Caco-2 (cell line): ENCODE measurements at regions not wholly inside any gene's neighbourhood (a gene's known extent, or its start where the extent isn't known, plus 50 kb on each side); places are given as distances from the start of the nearest gene placed in this dataset.

Experiments
- BruUV-seq: library from RNA; stranded (reverse); fragments of 400-500 nt; replicated peaks from 2 replicates; lab custom pipeline; 2021; lab: Mats Ljungman, UMichigan
- CTCF ChIA-PET: fragments of 300-600 bp; sonication (Branson Sonifier 250); formaldehyde crosslinking; loops from one replicate; lab custom pipeline; 2022; ENCODE audit warnings: antibody characterized with exemption; lab: Charles Lee
- POLR2A ChIA-PET: fragments of 300-600 bp; sonication (Branson Sonifier 250); formaldehyde crosslinking; loops from one replicate; lab custom pipeline; 2022; ENCODE audit warnings: antibody characterized with exemption; lab: Charles Lee
- DNase-seq, 2 experiments: peaks; one replicate each; pipeline versions ENCODE4 v3.0.0 to v3.0.0-alpha.2; 2020 to 2022
- H3K27me3 ChIP-seq: replicated peaks from 2 replicates; pipeline ENCODE4 v1.6.0; 2011; ENCODE audit warnings: low read length; ENCODE audit not compliant: control insufficient read depth, insufficient read depth
- H3K36me3 ChIP-seq: 2 replicates; pipeline ENCODE4 v1.5.1; 2011; ENCODE audit warnings: low read length; ENCODE audit not compliant: control insufficient read depth, insufficient read depth
- H3K4me1 ChIP-seq: fragments of 250-450 bp; sonication (Bioruptor Pico); 2 replicates; pipeline ENCODE4 v1.5.1; 2020; ENCODE audit warnings: mild to moderate bottlenecking
- H3K4me3 ChIP-seq: 2 replicates; pipeline ENCODE4 v1.5.1; 2011; ENCODE audit warnings: low read depth, mild to moderate bottlenecking, control low read depth, low read length
- H3K9me3 ChIP-seq: fragments of 250-450 bp; sonication (Bioruptor Pico); 2 replicates; pipeline ENCODE4 v1.5.1; 2020; ENCODE audit warnings: mild to moderate bottlenecking, moderate library complexity
- H3K27ac Mint-ChIP-seq: one replicate; pipeline ENCODE4 v1.8.0; 2022; ENCODE audit warnings: mixed read lengths; ENCODE audit not compliant: unreplicated experiment
- H3K27me3 Mint-ChIP-seq: one replicate; pipeline ENCODE4 v1.8.0; 2022; ENCODE audit warnings: mixed read lengths; ENCODE audit not compliant: insufficient read depth, unreplicated experiment
- H3K36me3 Mint-ChIP-seq: one replicate; pipeline ENCODE4 v1.8.0; 2022; ENCODE audit warnings: mild to moderate bottlenecking, mixed read lengths; ENCODE audit not compliant: insufficient read depth, unreplicated experiment
- H3K4me1 Mint-ChIP-seq: one replicate; pipeline ENCODE4 v1.8.0; 2022; ENCODE audit warnings: low read depth, mixed read lengths; ENCODE audit not compliant: unreplicated experiment
- H3K4me3 Mint-ChIP-seq: one replicate; pipeline ENCODE4 v1.8.0; 2022; ENCODE audit warnings: mild to moderate bottlenecking, moderate library complexity, mixed read lengths; ENCODE audit not compliant: unreplicated experiment
- H3K9me3 Mint-ChIP-seq: one replicate; pipeline ENCODE4 v1.8.0; 2022; ENCODE audit warnings: mixed read lengths; ENCODE audit not compliant: unreplicated experiment
- CTCF ChIP-seq, 2 experiments: fragments of 200-600 bp in 1 of 2; IDR thresholded peaks; 1 replicate in 1 of 2; 2 replicates in 1 of 2; pipeline versions ENCODE4 v1.5.1 to v1.8.0; 2011 to 2022; ENCODE audit warnings: antibody characterized with exemption in 1 of 2, control low read depth in 1 of 2, inconsistent platforms in 1 of 2, low read depth in 1 of 2, low read length in 1 of 2, mild to moderate bottlenecking in 1 of 2, moderate library complexity in 1 of 2; ENCODE audit not compliant: insufficient read depth in 1 of 2, severe bottlenecking in 1 of 2, unreplicated experiment in 1 of 2
- intact Hi-C: fragments of 100-400 bp; cut with micrococcal nuclease; formaldehyde crosslinking; loops from one replicate; pipeline ENCODE4 v1.10.0; 2022; ENCODE audit not compliant: unreplicated experiment

DNA sequence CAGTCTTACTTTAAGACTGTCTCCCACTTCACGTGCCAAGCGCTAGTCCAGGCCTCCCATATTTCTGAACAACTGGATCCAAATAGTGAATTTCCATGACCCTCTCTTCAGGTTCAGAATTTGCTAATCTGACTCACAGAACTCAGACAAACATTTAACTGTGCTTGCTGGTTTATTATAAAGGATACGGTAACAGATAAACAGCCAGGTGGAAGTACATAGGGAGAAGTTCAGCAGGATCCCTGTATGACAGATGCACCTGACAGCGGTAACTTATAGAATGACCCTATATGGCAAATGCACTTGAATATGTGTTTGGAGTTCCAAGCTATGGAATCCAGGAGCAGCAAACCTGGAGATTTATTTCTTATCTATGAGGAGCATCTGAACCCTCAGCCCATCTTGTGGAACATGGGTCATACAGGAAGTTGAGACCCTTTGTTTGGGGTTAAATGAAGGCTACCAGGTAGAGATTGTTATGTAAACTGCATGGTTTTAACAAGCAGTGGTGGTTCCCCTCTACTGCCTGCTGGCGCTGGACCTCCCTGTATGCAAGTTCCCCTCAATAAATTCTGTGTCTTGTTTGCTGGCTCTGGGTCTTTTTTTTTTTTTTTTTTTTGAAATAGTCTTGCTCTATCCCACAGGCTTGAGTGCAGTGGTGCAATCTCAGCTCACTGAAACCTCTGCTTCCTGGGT lies 622.6 kb downstream of the KCNJ2 start:
- no peak for DNase-seq
- Mint-ChIP-seq H3K27me3 (peaks cover 3% of the 10 kb centered on the region), H3K9me3 (no peaks in the 10 kb centered on the region), H3K4me3 (no peak overlapping the region), H3K36me3 (no peaks in the 10 kb centered on the region), H3K4me1 (no peaks in the 10 kb centered on the region), H3K27ac (no peak overlapping the region)
- Histone ChIP-seq H3K4me3 (no peak overlapping the region), H3K4me1 (no peaks in the 10 kb centered on the region), H3K9me3 (no peaks in the 10 kb centered on the region; the same call in 1 of the 2 replicates), H3K27me3 (no peaks in the 10 kb centered on the region), H3K36me3 (no peaks in the 10 kb centered on the region)
- BruUV-seq = no TSS peak
- intact Hi-C loops = no loop called here
- CTCF ChIA-PET = no interaction called here
- no peak for TF ChIP-seq CTCF (IDR thresholded peaks at IDR 0.05; ENCODE audit: insufficient read depth in 1 of 2, low read depth in 1 of 2, low read length in 1 of 2, severe bottlenecking in 1 of 2, unreplicated experiment in 1 of 2)
- POLR2A ChIA-PET = no interaction called here

GRCh38 chr17:70794738-70795137 lies 625.4 kb downstream of the KCNJ2 start:
- Mint-ChIP-seq H3K27me3 (no peaks in the 10 kb centered on the region), H3K4me1 (no peaks in the 10 kb centered on the region), H3K27ac (no peak overlapping the region), H3K9me3 (no peaks in the 10 kb centered on the region), H3K36me3 (no peaks in the 10 kb centered on the region), H3K4me3 (no peak overlapping the region)
- TF ChIP-seq CTCF (IDR thresholded peaks at IDR 0.05; ENCODE audit: insufficient read depth in 1 of 2, low read depth in 1 of 2, low read length in 1 of 2, severe bottlenecking in 1 of 2, unreplicated experiment in 1 of 2) = no peak
- no peak for DNase-seq
- intact Hi-C loops = no loop called here
- Histone ChIP-seq H3K27me3 (no peaks in the 10 kb centered on the region), H3K9me3 (no peaks in the 10 kb centered on the region; the same call in 1 of the 2 replicates), H3K4me1 (no peaks in the 10 kb centered on the region), H3K36me3 (no peaks in the 10 kb centered on the region), H3K4me3 (no peak overlapping the region)
- POLR2A ChIA-PET = no interaction called here
- BruUV-seq = no TSS peak
- CTCF ChIA-PET = no interaction called here

DNA sequence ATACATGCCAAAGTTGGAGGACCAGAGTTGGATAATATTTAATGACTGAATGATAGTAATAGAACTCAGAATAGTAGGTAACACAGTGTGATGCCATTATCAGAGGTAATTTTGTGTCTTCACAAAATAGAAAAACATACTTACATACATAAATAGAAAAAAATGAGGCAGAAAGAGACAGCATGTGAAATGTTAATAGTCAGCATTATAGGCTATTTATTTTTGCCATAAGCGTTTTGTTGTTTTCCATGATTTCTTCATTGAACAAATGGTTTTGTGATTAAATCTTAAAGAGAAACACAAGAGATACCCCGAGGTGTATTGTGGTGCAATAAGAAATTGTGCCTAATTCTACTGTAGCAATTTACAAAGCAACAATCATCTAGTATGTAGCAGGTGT lies 626.3 kb downstream of the KCNJ2 start:
- TF ChIP-seq CTCF (IDR thresholded peaks at IDR 0.05; ENCODE audit: insufficient read depth in 1 of 2, low read depth in 1 of 2, low read length in 1 of 2, severe bottlenecking in 1 of 2, unreplicated experiment in 1 of 2) = no peak
- CTCF ChIA-PET = no interaction called here
- H3K27ac Mint-ChIP-seq = no peak overlapping the region
- Histone ChIP-seq H3K4me1 (no peaks in the 10 kb centered on the region), H3K4me3 (no peak overlapping the region), H3K9me3 (no peaks in the 10 kb centered on the region; the same call in 1 of the 2 replicates), H3K27me3 (no peaks in the 10 kb centered on the region), H3K36me3 (no peaks in the 10 kb centered on the region)
- no peaks in the 10 kb centered on the region for H3K27me3 Mint-ChIP-seq
- H3K36me3 Mint-ChIP-seq = no peaks in the 10 kb centered on the region
- no TSS peak for BruUV-seq
- POLR2A ChIA-PET = no interaction called here
- no peaks in the 10 kb centered on the region for H3K4me1 Mint-ChIP-seq
- H3K9me3 Mint-ChIP-seq = no peaks in the 10 kb centered on the region
- DNase-seq = no peak
- intact Hi-C loops = no loop called here
- H3K4me3 Mint-ChIP-seq = no peak overlapping the region
